H9 (cell line): ENCODE measurements at regions not wholly inside any gene's neighbourhood (a gene's known extent, or its start where the extent isn't known, plus 50 kb on each side); places are given as distances from the start of the nearest gene placed in this dataset.

Source experiments
- DNase-seq: peaks from one replicate; pipeline ENCODE4 v3.0.0-alpha.2; 2017
- H2AFZ ChIP-seq: one replicate; pipeline ENCODE4 v1.6.1; 2013; ENCODE audit warnings: mild to moderate bottlenecking, low read length, control low read depth, moderate library complexity
- H2AK5ac ChIP-seq: 2 replicates; pipeline ENCODE4 v1.6.1; 2013; ENCODE audit warnings: low read length, control low read depth, mixed read lengths; ENCODE audit not compliant: insufficient read length
- H2BK120ac ChIP-seq: one replicate; pipeline ENCODE4 v1.6.1; 2013; ENCODE audit warnings: low read depth, mild to moderate bottlenecking, low read length, control low read depth, inconsistent platforms; ENCODE audit not compliant: poor library complexity, severe bottlenecking
- H2BK12ac ChIP-seq: 2 replicates; pipeline ENCODE4 v1.6.1; 2013; ENCODE audit warnings: low read length, control low read depth, mixed read lengths, low read depth; ENCODE audit not compliant: insufficient read length
- H2BK15ac ChIP-seq: 2 replicates; pipeline ENCODE4 v1.6.1; 2013; ENCODE audit warnings: low read depth, low read length, control low read depth
- H2BK20ac ChIP-seq: one replicate; pipeline ENCODE4 v1.6.1; 2013; ENCODE audit warnings: low read depth, mild to moderate bottlenecking, low read length, control low read depth, inconsistent platforms; ENCODE audit not compliant: poor library complexity, severe bottlenecking
- H2BK5ac ChIP-seq: 2 replicates; pipeline ENCODE4 v1.6.1; 2013; ENCODE audit warnings: low read length, control low read depth, mixed read lengths; ENCODE audit not compliant: insufficient read length
- H3K14ac ChIP-seq: 2 replicates; pipeline ENCODE4 v1.6.1; 2013; ENCODE audit warnings: low read length, control low read depth; ENCODE audit not compliant: insufficient read depth
- H3K18ac ChIP-seq: 2 replicates; pipeline ENCODE4 v1.6.1; 2013; ENCODE audit warnings: low read depth, mild to moderate bottlenecking, mixed read lengths, low read length, control low read depth; ENCODE audit not compliant: insufficient read length
- H3K23ac ChIP-seq: 2 replicates; pipeline ENCODE4 v1.6.1; 2013; ENCODE audit warnings: low read length, control low read depth, mixed read lengths, low read depth; ENCODE audit not compliant: insufficient read length
- H3K23me2 ChIP-seq: 2 replicates; pipeline ENCODE4 v1.6.1; 2013; ENCODE audit warnings: low read depth, mild to moderate bottlenecking, mixed read lengths, low read length, control low read depth; ENCODE audit not compliant: insufficient read length, poor library complexity, severe bottlenecking
- H3K27ac ChIP-seq: 2 replicates; pipeline ENCODE4 v1.5.1; 2013; ENCODE audit warnings: low read length, control low read depth, mixed read lengths, low read depth; ENCODE audit not compliant: insufficient read length
- H3K27me3 ChIP-seq: 2 replicates; pipeline ENCODE4 v1.6.1; 2013; ENCODE audit warnings: low read length, control low read depth, inconsistent platforms; ENCODE audit not compliant: insufficient read depth
- H3K4ac ChIP-seq: 2 replicates; pipeline ENCODE4 v1.6.1; 2013; ENCODE audit warnings: low read depth, mild to moderate bottlenecking, control low read depth, inconsistent platforms, low read length, moderate library complexity
- H3K4me1 ChIP-seq: 2 replicates; pipeline ENCODE4 v1.6.1; 2013; ENCODE audit warnings: low read length, control low read depth, inconsistent platforms; ENCODE audit not compliant: insufficient read depth
- H3K4me2 ChIP-seq: 2 replicates; pipeline ENCODE4 v1.6.1; 2013; ENCODE audit warnings: low read length, control low read depth, mixed read lengths; ENCODE audit not compliant: insufficient read length, insufficient read depth
- H3K56ac ChIP-seq: 2 replicates; pipeline ENCODE4 v1.6.1; 2013; ENCODE audit warnings: low read depth, mild to moderate bottlenecking, mixed read lengths, low read length, control low read depth; ENCODE audit not compliant: insufficient read length
- H3K79me1 ChIP-seq: 2 replicates; pipeline ENCODE4 v1.6.1; 2013; ENCODE audit warnings: low read depth, mild to moderate bottlenecking, moderate library complexity, low read length, control low read depth, inconsistent platforms; ENCODE audit not compliant: insufficient read depth, poor library complexity, severe bottlenecking
- H3K79me2 ChIP-seq: 2 replicates; pipeline ENCODE4 v1.6.1; 2013; ENCODE audit warnings: low read length, control low read depth, inconsistent platforms; ENCODE audit not compliant: insufficient read depth
- H3K9ac ChIP-seq: 2 replicates; pipeline ENCODE4 v1.6.1; 2013; ENCODE audit warnings: low read length, control low read depth, mixed read lengths; ENCODE audit not compliant: insufficient read length; ENCODE audit errors: extremely low read depth
- H3K9me3 ChIP-seq: one replicate; pipeline ENCODE4 v1.6.1; 2013; ENCODE audit warnings: low read depth, low read length, inconsistent platforms; ENCODE audit not compliant: control insufficient read depth
- H3T11ph ChIP-seq: one replicate; pipeline ENCODE4 v1.6.1; 2013; ENCODE audit warnings: mild to moderate bottlenecking, low read length, control low read depth, inconsistent platforms
- H4K20me1 ChIP-seq: one replicate; pipeline ENCODE4 v1.6.1; 2013; ENCODE audit not compliant: control insufficient read depth, insufficient read length, insufficient read depth
- H4K5ac ChIP-seq: 2 replicates; pipeline ENCODE4 v1.6.1; 2013; ENCODE audit warnings: low read depth, mild to moderate bottlenecking, mixed read lengths, low read length, control low read depth; ENCODE audit not compliant: insufficient read length
- H4K8ac ChIP-seq: replicated peaks from 2 replicates; pipeline ENCODE4 v1.6.1; 2013; ENCODE audit warnings: low read length, control low read depth, mixed read lengths, low read depth; ENCODE audit not compliant: insufficient read length
- H4K91ac ChIP-seq: 2 replicates; pipeline ENCODE4 v1.6.1; 2013; ENCODE audit warnings: low read depth, mild to moderate bottlenecking, moderate library complexity, mixed read lengths, low read length, control low read depth; ENCODE audit not compliant: insufficient read length
- H3K27ac Mint-ChIP-seq, 3 experiments: 2 replicates in 2 of 3; 3 replicates in 1 of 3; pipeline ENCODE4 v1.8.0; 2020 to 2021; ENCODE audit warnings: mixed read lengths in 3 of 3, mild to moderate bottlenecking in 1 of 3, moderate library complexity in 1 of 3
- H3K27me3 Mint-ChIP-seq: 2 replicates; pipeline ENCODE4 v1.8.0; 2021; ENCODE audit warnings: low read depth, mild to moderate bottlenecking, moderate library complexity, mixed read lengths
- H3K36me3 Mint-ChIP-seq, 3 experiments: 2 replicates in 2 of 3; 3 replicates in 1 of 3; pipeline ENCODE4 v1.8.0; 2020 to 2021; ENCODE audit warnings: low read depth in 3 of 3, mixed read lengths in 3 of 3; ENCODE audit not compliant: insufficient read depth in 1 of 3
- H3K4me1 Mint-ChIP-seq, 2 experiments: 2 replicates each; pipeline ENCODE4 v1.8.0; 2020; ENCODE audit warnings: mixed read lengths in 2 of 2
- H3K4me3 Mint-ChIP-seq, 2 experiments: 2 replicates in 1 of 2; 3 replicates in 1 of 2; pipeline ENCODE4 v1.8.0; 2020 to 2021; ENCODE audit warnings: mild to moderate bottlenecking in 2 of 2, mixed read lengths in 2 of 2, moderate library complexity in 1 of 2
- H3K9me3 Mint-ChIP-seq, 2 experiments: 2 replicates in 1 of 2; 3 replicates in 1 of 2; pipeline ENCODE4 v1.8.0; 2020; ENCODE audit warnings: mild to moderate bottlenecking in 2 of 2, mixed read lengths in 2 of 2, moderate library complexity in 1 of 2
- CTCF ChIP-seq: fragments of 200-600 bp; sonication (generic); conservative IDR thresholded peaks from 3 replicates; pipeline ENCODE4 v1.8.0; 2021; ENCODE audit warnings: antibody characterized with exemption, mild to moderate bottlenecking
- WGBS: extraction: QIAGEN DNeasy Blood & Tissue Kit; methylation state at CpG from one replicate; pipeline ENCODE4 v1.1.7; 2013; ENCODE audit warnings: missing lambda C conversion rate, low lambda C conversion rate, mixed read lengths; ENCODE audit not compliant: insufficient read length; ENCODE audit errors: extremely low coverage; 5-methylcytosine and 5-hydroxymethylcytosine counted together

- no peak overlapping the region for H2BK120ac ChIP-seq
- H3K4me2 ChIP-seq = no peak overlapping the region
- H3K9ac ChIP-seq = no peak overlapping the region
- no peak overlapping the region for H3T11ph ChIP-seq
- no peak overlapping the region for H4K91ac ChIP-seq
- peaks cover 18 to 38% (median 28%) of the 10 kb centered on the region in 3 experiments for H3K36me3 Mint-ChIP-seq
- H3K9me3 Mint-ChIP-seq = peaks cover 44 to 45% of the 10 kb centered on the region in 2 experiments
- no peaks in the 10 kb centered on the region for H3K23me2 ChIP-seq
- no CpG with 5 or more reads among the region's 1 CpG for WGBS
- H4K20me1 ChIP-seq = no peaks in the 10 kb centered on the region
- H2AK5ac ChIP-seq = no peak overlapping the region
- H3K4ac ChIP-seq = no peak overlapping the region
- H2BK12ac ChIP-seq = no peak overlapping the region
- H3K27ac Mint-ChIP-seq = no peak overlapping the region; a peak in 1 of 7 replicates
- H3K27me3 ChIP-seq = no peaks in the 10 kb centered on the region
- H3K18ac ChIP-seq = no peak overlapping the region
- no peak overlapping the region for H2BK15ac ChIP-seq
- no peak overlapping the region for H3K56ac ChIP-seq
- peaks cover 26 to 27% of the 10 kb centered on the region in 2 experiments for H3K4me1 Mint-ChIP-seq
- H3K27ac ChIP-seq = no peak overlapping the region
- H3K4me1 ChIP-seq = no peaks in the 10 kb centered on the region; the same call in 1 of the 2 replicates
- H3K4me3 Mint-ChIP-seq = no peak overlapping the region
- no peaks in the 10 kb centered on the region for H3K79me2 ChIP-seq
- no peak overlapping the region for H3K14ac ChIP-seq
- no peak overlapping the region for H2AFZ ChIP-seq
- H2BK20ac ChIP-seq = no peak overlapping the region
- H3K23ac ChIP-seq = no peak overlapping the region
- no peak overlapping the region for H4K5ac ChIP-seq
- no peak overlapping the region for H2BK5ac ChIP-seq
- no peak overlapping the region for H4K8ac ChIP-seq
- H3K9me3 ChIP-seq = peaks cover 16% of the 10 kb centered on the region
- peaks cover 4% of the 10 kb centered on the region for H3K27me3 Mint-ChIP-seq
- no peaks in the 10 kb centered on the region for H3K79me1 ChIP-seq
- no peak for TF ChIP-seq CTCF
- no peak for DNase-seq
These were observed 224.4 kb downstream of the ARHGAP12 start for GRCh38 chr10:31704195-31704594.
